Activated naive CD4-positive, alpha-beta T cell treated with anti-CD3 and anti-CD28 coated beads, Interleukin-2, amount 50 U/mL, for 72 hours (primary cell): ENCODE measurements at regions not wholly inside any gene's neighbourhood (a gene's known extent, or its start where the extent isn't known, plus 50 kb on each side); places are given as distances from the start of the nearest gene placed in this dataset.
A peak's percentile ranks its signal among the peaks of the same experiment; 100 is the strongest.
"Not testable (repeated sequence)": the region's sequence is repeated elsewhere in the genome, so short reads cannot be mapped to it uniquely, and the experiment has no call there.

ENCODE experiments used
- ATAC-seq, 2 donors: fragments of 150-1000 bp; cut with Tn5 transposase; 2 replicates each; pipeline ENCODE4 v1.10.0; 2021; ENCODE audit warnings: mild to moderate bottlenecking in 2 of 2, moderate library complexity in 2 of 2
- DNase-seq, 2 donors: peaks; one replicate each; pipeline ENCODE4 v3.0.0; 2021 to 2022; ENCODE audit warnings: low spot score in 2 of 2
- H3K27ac Mint-ChIP-seq, 2 donors: one replicate each; pipeline ENCODE4 v1.8.0; 2022; ENCODE audit warnings: mild to moderate bottlenecking in 2 of 2, mixed read lengths in 2 of 2
- H3K36me3 Mint-ChIP-seq, 2 donors: one replicate each; pipeline ENCODE4 v1.8.0; 2022; ENCODE audit warnings: mixed read lengths in 2 of 2
- H3K9me3 Mint-ChIP-seq, 2 donors: one replicate each; pipeline ENCODE4 v1.8.0; 2022; ENCODE audit warnings: mixed read lengths in 2 of 2

DNA sequence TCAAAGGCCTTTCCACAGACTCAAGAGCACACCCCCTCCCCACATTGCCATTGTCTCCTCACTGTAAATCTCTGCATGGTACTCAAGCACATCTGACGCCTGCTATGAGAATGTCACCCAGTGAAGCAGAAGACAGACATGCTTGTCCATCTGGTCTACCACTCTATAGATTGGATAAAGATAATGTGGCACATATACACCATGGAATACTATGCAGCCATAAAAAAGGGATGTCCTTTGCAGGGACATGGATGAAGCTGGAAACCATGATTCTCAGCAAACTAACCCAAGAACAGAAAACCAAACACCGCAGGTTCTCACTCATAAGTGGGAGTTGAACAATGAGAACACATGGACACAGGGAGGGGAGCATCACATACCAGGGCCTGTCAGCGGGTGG, 503.4 kb upstream of the RUNX1 start:
- not testable (repeated sequence) for H3K27ac Mint-ChIP-seq, H3K36me3 Mint-ChIP-seq, DNase-seq, ATAC-seq
- peaks cover 0 to 16% of the 10 kb centered on the region in 2 donors for H3K9me3 Mint-ChIP-seq

DNA sequence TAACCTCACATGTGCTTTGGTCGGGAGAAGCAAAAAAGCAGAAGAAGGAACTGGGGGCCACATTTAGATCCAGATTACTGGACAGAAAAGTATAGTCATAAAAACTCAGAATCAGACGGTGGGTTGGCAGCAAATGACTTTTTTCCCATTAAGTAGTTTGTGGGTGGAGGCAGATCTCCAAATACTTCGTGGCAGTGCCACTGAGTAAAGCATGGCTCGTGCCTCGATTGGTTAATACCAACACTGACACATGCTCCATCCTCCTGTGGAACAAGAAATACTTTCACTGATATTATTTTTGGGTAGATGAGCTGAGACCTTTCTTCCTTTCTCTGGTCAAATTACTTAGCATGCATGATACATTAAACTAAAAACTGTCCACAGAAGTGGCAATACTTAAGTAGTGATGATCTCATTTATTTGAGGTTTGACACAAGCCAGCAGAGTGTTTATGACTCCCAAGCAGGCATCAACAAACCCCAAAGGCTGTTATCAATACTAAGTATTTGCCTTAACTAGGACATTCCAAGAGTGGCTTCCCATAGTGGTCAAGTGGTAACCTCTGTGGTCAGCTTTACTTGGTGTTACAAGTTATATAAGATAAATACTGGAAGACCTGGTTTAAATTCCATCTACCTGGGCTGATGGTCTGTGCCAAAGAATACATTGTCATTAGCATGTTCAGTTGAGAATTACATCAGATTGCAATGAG, 500.0 kb upstream of the RUNX1 start:
- peaks cover 3 to 30% of the 10 kb centered on the region in 2 donors for H3K9me3 Mint-ChIP-seq
- H3K27ac Mint-ChIP-seq, result no peak overlapping the region
- H3K36me3 Mint-ChIP-seq, result no peaks in the 10 kb centered on the region
- ATAC-seq (no peak), DNase-seq (no peak)

DNA sequence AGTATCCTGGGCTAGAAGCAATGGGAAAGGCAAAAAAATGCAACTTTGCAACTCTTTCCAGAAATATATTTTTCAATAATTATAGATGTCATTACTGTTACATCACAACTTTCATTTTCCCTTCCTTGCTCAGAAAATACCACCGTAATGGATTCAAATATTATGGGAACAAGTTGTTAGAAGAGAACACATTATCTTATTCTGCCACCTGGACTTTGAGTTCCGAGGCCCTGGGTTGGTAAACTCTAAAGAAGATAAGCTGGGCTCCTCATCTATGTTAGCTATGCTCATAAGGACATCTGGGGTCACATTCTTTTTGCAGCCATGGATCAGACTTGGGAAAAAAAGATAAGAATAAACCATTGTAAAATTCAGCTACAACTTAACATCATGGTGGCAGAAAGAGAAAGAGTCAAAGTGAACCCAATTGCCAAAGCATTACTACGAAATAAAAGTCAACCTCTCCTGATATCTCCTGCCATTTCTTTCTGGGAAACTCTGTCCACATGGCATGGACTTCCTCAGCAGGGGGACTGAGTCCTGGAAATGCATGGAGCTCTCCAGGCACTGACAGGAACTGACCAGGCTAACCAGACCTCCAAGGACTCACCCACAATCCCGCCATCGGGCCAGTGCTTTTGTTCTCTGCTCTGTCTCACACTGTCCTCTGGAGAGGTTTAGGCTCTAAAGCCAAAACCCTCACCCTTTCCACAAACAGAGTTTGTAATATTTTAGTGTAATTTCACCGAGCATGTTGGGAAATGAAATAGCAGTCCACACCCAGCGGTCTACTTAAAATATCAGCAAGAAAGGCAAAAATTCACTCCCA, 499.1 kb upstream of the RUNX1 start:
- Mint-ChIP-seq H3K9me3 (peaks cover 3 to 30% of the 10 kb centered on the region in 2 donors), H3K36me3 (no peaks in the 10 kb centered on the region), H3K27ac (no peak overlapping the region)
- DNase-seq (no peak), ATAC-seq (no peak)

DNA sequence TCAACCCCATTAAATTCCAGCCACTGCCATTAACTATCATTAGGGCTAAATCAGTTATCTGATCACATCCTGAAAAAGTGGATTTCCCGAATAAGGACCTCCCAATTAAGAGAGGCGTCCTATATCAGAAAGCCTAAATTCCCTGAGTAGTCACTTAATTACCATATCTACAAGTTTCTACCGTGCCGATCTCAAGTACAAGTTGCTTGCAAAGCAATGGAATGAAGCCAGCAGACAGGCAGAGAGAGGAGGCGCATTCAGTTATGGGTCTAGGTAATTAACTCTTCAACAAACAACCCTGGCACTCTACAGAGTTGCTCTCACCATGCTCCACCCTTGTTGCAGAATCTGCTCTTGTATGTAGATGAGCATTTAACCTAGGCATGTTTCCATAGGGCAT, 494.6 kb upstream of the RUNX1 start:
- no peak for ATAC-seq
- Mint-ChIP-seq H3K9me3 (peaks cover 3 to 37% of the 10 kb centered on the region in 2 donors), H3K36me3 (no peaks in the 10 kb centered on the region), H3K27ac (no peak overlapping the region)
- DNase-seq, result no peak

DNA sequence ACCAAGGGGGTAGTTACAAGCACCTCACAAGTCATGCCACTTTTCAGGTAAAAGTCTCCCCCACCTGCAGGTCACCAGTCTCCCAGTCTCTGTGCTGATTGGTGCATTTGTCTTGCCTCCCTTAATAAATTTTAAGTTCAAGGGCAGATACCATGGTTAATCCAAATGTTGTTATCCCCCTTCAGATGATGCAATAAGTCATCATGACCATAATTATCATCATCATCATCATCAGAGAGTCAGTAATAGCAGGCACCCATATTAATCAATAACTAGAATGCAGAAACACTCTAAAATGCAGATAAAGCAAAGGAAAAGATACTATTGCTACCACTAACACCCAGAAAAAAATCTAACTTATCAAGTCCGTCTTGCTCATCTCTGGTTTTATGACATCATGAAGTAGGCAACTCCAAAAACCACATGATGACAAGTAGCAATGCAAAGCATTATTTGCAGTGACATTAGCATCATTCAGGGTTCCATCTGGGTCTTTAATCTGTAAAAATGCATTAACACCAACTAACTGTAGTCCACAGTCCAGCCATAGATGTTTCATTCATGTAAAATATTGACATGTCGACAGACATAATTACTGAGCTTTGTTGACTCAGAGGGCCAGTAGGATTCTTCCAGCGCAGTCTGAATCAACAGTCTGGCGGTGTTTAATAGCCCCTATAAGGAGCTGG, 492.0 kb upstream of the RUNX1 start:
- no peak for DNase-seq
- no peak overlapping the region for H3K27ac Mint-ChIP-seq
- ATAC-seq, result no peak
- H3K9me3 Mint-ChIP-seq, result peaks cover 4 to 17% of the 10 kb centered on the region in 2 donors
- peaks cover 3 to 5% of the 10 kb centered on the region in 2 donors for H3K36me3 Mint-ChIP-seq

DNA sequence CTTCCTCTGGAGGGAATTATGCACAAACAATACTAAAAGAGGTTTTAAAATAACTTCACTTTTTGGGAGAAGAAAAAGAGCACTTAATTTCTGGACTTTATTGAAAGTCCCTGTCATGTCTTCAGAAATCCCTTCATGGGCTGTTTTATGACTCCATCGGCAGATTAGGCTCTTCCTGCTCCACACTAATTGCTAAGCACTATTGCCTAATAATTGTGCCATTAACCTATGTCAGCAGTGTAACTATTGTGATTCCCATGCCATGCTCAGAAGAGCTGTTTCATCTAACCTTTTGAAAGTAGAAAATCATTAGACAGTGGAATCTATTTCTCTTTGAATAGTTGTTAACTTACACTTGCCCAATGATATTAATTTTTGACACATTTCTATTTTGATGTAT, 489.3 kb upstream of the RUNX1 start:
- ATAC-seq, result no peak

DNA sequence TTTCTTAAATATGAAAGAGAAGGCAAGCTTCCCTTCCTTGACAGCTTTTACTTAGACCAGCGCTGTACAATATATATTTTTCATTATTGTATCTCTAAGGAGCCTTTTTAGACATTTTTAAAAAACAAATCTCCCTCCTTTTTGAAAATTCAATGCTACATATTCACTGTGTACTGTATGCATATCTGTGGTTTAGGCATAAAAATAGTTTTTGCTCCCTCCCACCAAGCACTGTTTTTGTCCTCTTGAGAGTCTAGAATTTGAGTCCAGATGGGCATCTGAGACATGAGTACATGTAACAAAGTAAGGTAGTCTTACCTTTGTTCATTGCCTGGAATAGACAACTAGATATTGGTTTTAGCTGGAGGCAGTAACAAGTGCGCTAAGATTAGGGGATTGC, 488.5 kb upstream of the RUNX1 start:
- no peak overlapping the region for H3K27ac Mint-ChIP-seq
- H3K36me3 Mint-ChIP-seq, result peaks cover 13 to 16% of the 10 kb centered on the region in 2 donors
- H3K9me3 Mint-ChIP-seq, result peaks cover 4 to 30% of the 10 kb centered on the region in 2 donors
- DNase-seq (no peak), ATAC-seq (no peak)

More for the DNA sequence above, 489.3 kb upstream of the RUNX1 start:
- H3K36me3 Mint-ChIP-seq, result peaks cover 13 to 16% of the 10 kb centered on the region in 2 donors
- peaks cover 4 to 27% of the 10 kb centered on the region in 2 donors for H3K9me3 Mint-ChIP-seq
- DNase-seq, result no peak
- H3K27ac Mint-ChIP-seq, result no peak overlapping the region

DNA sequence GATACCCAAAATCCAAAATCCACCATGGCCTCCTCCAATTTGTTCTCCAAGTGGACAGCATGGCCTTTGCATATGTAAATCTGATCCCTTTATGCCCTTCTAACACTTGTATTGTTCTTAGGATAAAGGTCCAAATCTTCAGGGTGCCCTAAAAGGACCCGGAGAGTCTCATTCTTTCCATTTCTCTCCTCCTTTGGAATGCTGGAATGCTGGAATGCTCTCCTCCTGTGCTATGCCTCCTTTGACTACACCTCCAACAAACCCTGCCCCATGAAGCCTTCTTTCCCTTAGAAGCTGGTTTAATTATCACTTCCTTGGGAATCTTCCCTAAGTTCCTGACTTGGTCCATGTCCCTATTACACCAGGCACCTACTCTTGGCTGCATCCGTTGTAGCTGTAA, 484.8 kb upstream of the RUNX1 start:
- no peak overlapping the region for H3K27ac Mint-ChIP-seq
- no peak for ATAC-seq
- peaks cover 16 to 18% of the 10 kb centered on the region in 2 donors for H3K36me3 Mint-ChIP-seq
- no peak for DNase-seq
- H3K9me3 Mint-ChIP-seq, result peaks cover 4 to 31% of the 10 kb centered on the region in 2 donors

DNA sequence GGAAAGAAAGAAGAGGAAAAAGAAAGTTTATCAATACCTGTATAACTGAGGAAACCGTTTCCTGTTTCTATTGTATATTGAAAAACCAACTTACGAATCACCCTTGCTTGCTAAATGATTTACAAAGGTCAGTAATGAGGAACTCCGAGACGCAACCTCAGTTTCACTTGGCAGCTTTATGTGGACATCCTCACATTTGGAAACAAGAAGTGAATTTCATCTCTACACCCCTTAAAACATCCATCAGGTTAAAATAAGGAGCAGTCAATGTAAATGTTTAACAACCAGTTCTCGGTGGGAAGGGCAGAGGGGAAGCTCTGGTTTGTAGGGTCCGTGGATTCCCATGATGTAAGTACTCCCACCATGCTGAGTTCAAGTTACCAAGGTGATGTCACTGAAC, 481.7 kb upstream of the RUNX1 start:
- ATAC-seq (no peak), DNase-seq (no peak)
- Mint-ChIP-seq H3K27ac (peak overlapping the region in 1 of 2 donors; percentile 92), H3K9me3 (peaks cover under 1 to 24% of the 10 kb centered on the region in 2 donors), H3K36me3 (peaks cover 8 to 15% of the 10 kb centered on the region in 2 donors)

DNA sequence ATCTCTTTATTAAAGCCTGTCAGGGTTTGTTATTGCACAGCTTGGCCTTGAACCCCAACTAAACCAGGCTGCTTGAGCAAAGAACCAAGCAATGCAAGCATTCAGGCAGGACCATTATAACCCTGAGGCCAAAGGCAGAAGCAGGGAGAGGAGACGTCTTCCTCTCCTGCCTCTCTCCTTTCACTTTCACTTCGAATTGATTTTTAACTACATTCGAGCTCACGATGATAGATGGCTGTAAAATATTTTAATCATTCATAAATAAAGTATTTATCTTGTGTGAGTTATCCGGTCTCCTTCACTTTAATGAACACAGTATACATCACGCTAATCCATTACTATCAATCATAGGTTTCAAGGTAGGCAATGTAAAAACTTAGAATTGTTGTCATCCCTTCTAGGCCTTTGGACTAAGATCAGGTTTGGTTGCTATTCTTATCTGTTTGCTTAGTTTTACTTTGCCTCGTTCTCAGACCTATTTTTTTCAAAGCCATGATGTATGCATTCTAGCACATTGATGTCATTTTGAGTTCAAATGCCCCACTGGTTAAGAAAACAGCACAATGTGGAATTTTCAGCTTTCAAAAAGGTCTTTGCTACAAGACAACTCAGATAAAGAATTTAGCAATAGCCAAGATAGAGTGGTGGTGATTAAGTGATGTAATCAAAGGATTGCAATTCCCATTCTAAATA, 480.2 kb upstream of the RUNX1 start:
- ATAC-seq (peak; percentile 42 to 44), DNase-seq (no peak)
- H3K9me3 Mint-ChIP-seq, result peaks cover 0 to 17% of the 10 kb centered on the region in 2 donors
- H3K27ac Mint-ChIP-seq, result peak overlapping the region; percentile 92 to 97
- peaks cover 0 to 8% of the 10 kb centered on the region in 2 donors for H3K36me3 Mint-ChIP-seq

DNA sequence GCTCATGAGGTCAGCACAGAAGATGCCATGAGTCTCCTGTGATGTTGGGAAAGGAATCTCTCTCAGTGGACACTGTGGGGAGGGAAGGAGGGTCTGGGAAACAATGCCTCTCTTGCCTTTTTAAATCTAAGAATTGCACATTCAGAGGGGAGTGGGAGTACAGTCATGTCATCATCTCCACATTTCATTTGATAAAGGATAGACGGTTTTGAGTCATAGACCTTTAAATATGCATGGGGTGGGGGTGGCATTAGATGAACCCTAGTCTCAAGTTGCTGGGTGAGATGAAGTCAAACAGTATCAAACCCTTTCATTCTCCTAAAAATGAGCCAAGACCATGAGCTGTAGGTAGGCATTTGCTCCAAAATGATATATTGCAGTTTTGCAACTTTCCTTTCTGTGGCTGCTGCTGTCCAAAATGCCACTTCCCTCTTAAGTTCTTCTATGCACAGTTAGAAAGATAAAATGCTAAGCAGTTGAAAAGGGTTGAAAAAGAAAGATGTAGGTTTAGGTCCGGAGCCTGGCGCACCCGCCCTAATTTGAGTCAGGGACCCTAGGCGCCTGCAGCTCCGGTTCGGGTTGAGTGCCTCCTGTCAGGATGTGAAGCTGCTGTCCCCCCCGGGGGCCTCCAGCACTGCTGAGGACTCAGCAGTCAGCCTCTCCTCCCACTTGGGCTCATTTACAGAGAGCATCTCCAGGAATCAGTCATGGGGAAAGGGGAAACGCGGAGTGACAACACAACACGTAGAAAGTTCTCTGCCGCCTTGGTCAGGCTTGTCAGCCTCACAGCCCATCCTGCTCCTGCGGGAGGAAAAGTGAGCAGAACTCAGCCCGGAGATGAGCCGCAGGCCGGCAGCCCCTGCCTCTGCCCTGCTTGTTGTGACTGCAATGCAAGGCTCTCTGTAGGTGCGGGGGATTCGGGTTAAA, 479.3 kb upstream of the RUNX1 start:
- peaks cover 0 to 11% of the 10 kb centered on the region in 2 donors for H3K9me3 Mint-ChIP-seq
- H3K27ac Mint-ChIP-seq, result peak overlapping the region; percentile 92 to 97
- ATAC-seq (peak; percentile 78 to 86), DNase-seq (peak; percentile 53 to 67)
- H3K36me3 Mint-ChIP-seq, result peaks cover 0 to 8% of the 10 kb centered on the region in 2 donors

DNA sequence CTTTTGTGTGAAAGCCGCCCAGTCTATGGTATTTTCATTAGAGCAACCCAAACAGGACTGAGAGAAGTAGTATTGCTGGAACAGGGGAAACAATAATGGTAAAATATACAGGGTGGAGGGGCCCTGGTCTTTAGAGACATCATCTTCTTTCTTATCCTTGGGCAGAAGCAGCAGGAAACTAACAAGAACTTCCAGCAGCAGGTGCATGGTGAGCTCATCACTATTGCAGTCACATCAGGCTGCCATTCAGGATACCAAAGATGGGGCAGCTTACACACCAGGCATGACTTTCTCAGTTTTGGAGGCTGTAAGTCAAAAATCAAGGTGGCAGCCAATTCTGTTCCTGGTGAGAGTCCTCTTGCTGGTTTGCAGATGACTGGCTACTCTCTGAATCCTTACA, 478.3 kb upstream of the RUNX1 start:
- ATAC-seq (no peak), DNase-seq (no peak)
- Mint-ChIP-seq H3K36me3 (peaks cover 0 to 8% of the 10 kb centered on the region in 2 donors), H3K9me3 (peaks cover 0 to 6% of the 10 kb centered on the region in 2 donors), H3K27ac (peak overlapping the region; percentile 34 to 92)

DNA sequence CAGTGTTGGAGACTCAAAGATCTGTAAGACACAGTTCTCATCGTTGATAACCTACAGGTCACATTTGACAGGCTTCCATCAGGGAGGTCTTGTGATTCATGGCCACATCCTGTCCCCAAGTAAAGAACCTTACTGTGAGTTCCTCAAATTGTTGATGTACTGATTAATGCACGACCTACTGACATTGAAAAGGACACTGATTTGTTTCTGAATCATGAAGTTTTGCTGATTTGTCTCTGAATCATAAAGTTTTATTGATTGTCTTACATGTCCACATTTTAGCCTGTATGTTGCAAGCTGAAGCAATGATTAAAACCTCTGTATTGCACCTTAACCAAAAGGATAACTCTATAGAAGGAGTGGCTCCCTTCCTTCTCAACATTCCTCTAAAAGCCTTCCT, 476.3 kb upstream of the RUNX1 start:
- ATAC-seq (peak in 1 of 2 donors; percentile 51), DNase-seq (no peak)
- peak overlapping the region in 1 of 2 donors; percentile 52 for H3K27ac Mint-ChIP-seq
- peaks cover 0 to 8% of the 10 kb centered on the region in 2 donors for H3K36me3 Mint-ChIP-seq
- H3K9me3 Mint-ChIP-seq, result no peaks in the 10 kb centered on the region

DNA sequence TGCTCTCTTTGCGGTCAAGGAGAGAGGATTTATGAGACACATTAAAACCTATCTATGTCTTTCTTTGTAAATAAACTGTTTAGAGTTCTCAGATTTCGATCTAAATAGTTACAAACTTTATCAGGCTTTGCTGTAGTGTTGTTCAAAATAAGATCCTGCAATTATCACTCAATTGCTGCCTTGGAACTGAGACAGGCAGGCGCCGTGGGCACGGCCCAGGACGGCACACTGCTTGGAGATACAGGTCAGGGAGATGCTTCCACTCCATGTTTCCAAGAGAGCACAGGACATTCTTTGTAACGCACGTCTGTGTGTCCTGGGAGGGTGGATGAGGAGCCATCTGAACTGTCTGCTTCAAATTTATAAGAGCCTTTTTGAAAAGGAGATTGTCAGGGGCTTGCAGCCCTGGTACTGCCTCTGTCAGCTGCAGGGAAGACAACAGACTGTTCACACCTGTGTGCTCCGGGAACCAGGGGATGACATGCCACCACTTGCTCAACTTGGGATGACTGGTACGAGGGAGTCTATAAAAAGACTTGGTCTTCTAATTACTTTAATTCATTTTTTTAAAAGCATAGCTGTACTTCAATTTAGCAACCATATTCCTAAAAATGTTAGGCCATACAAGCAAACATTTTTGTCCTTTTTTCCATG, 472.9 kb upstream of the RUNX1 start:
- H3K36me3 Mint-ChIP-seq, result no peaks in the 10 kb centered on the region
- H3K9me3 Mint-ChIP-seq, result no peaks in the 10 kb centered on the region
- DNase-seq (no peak), ATAC-seq (no peak)
- H3K27ac Mint-ChIP-seq, result peak overlapping the region in 1 of 2 donors; percentile 26

DNA sequence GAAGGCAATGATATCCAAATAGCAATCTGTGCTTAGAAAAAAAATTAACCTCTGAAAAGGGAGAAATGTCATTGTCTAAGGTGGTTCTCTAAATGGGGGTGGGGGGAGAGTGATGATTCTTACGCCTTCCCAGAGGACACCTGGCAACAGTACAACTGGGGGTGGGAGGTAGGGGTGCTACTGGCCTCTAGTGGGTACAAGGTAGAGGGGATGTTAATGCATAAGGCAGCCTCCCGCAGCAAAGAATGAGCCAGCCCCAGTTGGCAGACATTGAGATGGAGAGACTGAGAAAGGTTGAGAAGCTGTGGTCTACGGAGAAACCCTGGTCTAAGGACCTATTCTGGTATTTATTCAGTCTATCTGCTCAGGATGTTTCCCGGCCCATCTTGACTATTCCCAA, 472.2 kb upstream of the RUNX1 start:
- H3K27ac Mint-ChIP-seq, result no peak overlapping the region
- DNase-seq (no peak), ATAC-seq (no peak)
- H3K36me3 Mint-ChIP-seq, result no peaks in the 10 kb centered on the region
- H3K9me3 Mint-ChIP-seq, result no peaks in the 10 kb centered on the region
